HepG2 (cell line): ENCODE measurements at regions not wholly inside any gene's neighbourhood (a gene's known extent, or its start where the extent isn't known, plus 50 kb on each side); places are given as distances from the start of the nearest gene placed in this dataset.

Experiments
- ATAC-seq: fragments of 200-7000 bp; cut with Tn5 transposase; 3 replicates; pipeline ENCODE4 v1.9.1; 2020; ENCODE audit warnings: mild to moderate bottlenecking, moderate library complexity
- BruUV-seq: library from RNA; stranded (reverse); fragments of 400-500 nt; replicated peaks from 2 replicates; lab custom pipeline; 2021; lab: Mats Ljungman, UMichigan
- CTCF ChIA-PET: fragments of 300-600 bp; formaldehyde crosslinking; extraction: SDS; loops from one replicate; lab custom pipeline; 2021; ENCODE audit warnings: low total read pairs, inconsistent platforms, low intra/inter-chr PET ratio; lab: Yijun Ruan, JAX
- POLR2A ChIA-PET: fragments of 350-600 bp; sonication (Branson Sonifier 250); formaldehyde crosslinking; loops from one replicate; lab custom pipeline; 2020; ENCODE audit warnings: antibody characterized with exemption, inconsistent platforms; lab: Yijun Ruan, JAX
- DNase-seq: peaks from one replicate; pipeline ENCODE4 v3.0.0-alpha.2; 2015; ENCODE audit warnings: low spot score
- FAIRE-seq: peaks from 3 replicates; lab custom pipeline; 2011; peaks lifted over from hg19 to GRCh38; lab: Jason Lieb, UNC
- H2AFZ ChIP-seq: one replicate; pipeline ENCODE4 v1.6.1; 2011; ENCODE audit warnings: low read length, inconsistent platforms
- H3K27ac ChIP-seq: fragments of 300-600 bp; 3 replicates; pipeline ENCODE4 v1.8.0; 2011; ENCODE audit warnings: mixed run types, mild to moderate bottlenecking, mixed read lengths, low read length, inconsistent platforms; ENCODE audit not compliant: insufficient read depth; ENCODE audit errors: extremely low read length
- H3K27me3 ChIP-seq, 2 experiments: fragments of 200-600 bp in 1 of 2; 2 replicates in 1 of 2; 3 replicates in 1 of 2; pipeline versions ENCODE4 v1.6.0 to v1.8.0; 2011; ENCODE audit warnings: low read length in 2 of 2, mild to moderate bottlenecking in 2 of 2, moderate library complexity in 2 of 2, inconsistent platforms in 1 of 2; ENCODE audit not compliant: insufficient read depth in 2 of 2, control insufficient read depth in 1 of 2
- H3K36me3 ChIP-seq, 2 experiments: fragments of 200-600 bp in 1 of 2; replicated peaks in 1 of 2; 2 replicates in 1 of 2; 3 replicates in 1 of 2; pipeline versions ENCODE4 v1.5.1 to v1.8.0; 2011; ENCODE audit warnings: low read length in 2 of 2, inconsistent platforms in 1 of 2; ENCODE audit not compliant: insufficient read depth in 2 of 2, control insufficient read depth in 1 of 2
- H3K4me1 ChIP-seq: 2 replicates; pipeline ENCODE4 v1.5.1; 2012; ENCODE audit warnings: low read length, inconsistent platforms; ENCODE audit not compliant: insufficient read depth
- H3K4me2 ChIP-seq: 2 replicates; pipeline ENCODE4 v1.6.0; 2011; ENCODE audit warnings: low read depth, low read length, inconsistent platforms
- H3K4me3 ChIP-seq, 3 experiments: fragments of 200-600 bp in 1 of 3; sonication (generic), shearing (Covaris generic) in 1 of 3; replicated peaks in 1 of 3; 2 replicates each; pipeline ENCODE4 v1.5.1; 2011 to 2016; ENCODE audit warnings: low read length in 3 of 3, inconsistent platforms in 2 of 3, low read depth in 2 of 3, mild to moderate bottlenecking in 2 of 3, control low read depth in 1 of 3, mixed read lengths in 1 of 3; ENCODE audit not compliant: insufficient read depth in 1 of 3
- H3K79me2 ChIP-seq: one replicate; pipeline ENCODE4 v1.6.1; 2011; ENCODE audit warnings: low read length, inconsistent platforms; ENCODE audit not compliant: insufficient read depth
- H3K9ac ChIP-seq: 2 replicates; pipeline ENCODE4 v1.6.0; 2011; ENCODE audit warnings: mild to moderate bottlenecking, low read depth, low read length, inconsistent platforms; ENCODE audit not compliant: insufficient read depth
- H3K9me3 ChIP-seq: 2 replicates; pipeline ENCODE4 v1.5.1; 2012; ENCODE audit warnings: mild to moderate bottlenecking, low read length
- H4K20me1 ChIP-seq: 2 replicates; pipeline ENCODE4 v1.6.0; 2011; ENCODE audit warnings: inconsistent platforms, mild to moderate bottlenecking, low read length, moderate library complexity; ENCODE audit not compliant: insufficient read depth
- TCF12 ChIP-seq, 2 experiments: fragments of 450-650 bp in 1 of 2; sonication (generic) in 1 of 2; formaldehyde crosslinking in 1 of 2; IDR thresholded peaks; 2 replicates each; pipeline versions ENCODE4 v1.6.1 to v1.8.0; 2017 to 2022; ENCODE audit warnings: antibody characterized with exemption in 1 of 2, mild to moderate bottlenecking in 1 of 2, missing genetic modification reagents in 1 of 2, moderate library complexity in 1 of 2
- ZNF782 ChIP-seq: sonication (generic); formaldehyde crosslinking; IDR thresholded peaks from 2 replicates; pipeline ENCODE4 v1.4.0; 2020; ENCODE audit warnings: missing genetic modification reagents, mild to moderate bottlenecking, borderline replicate concordance
- WGBS: methylation state at CpG from one replicate; pipeline ENCODE4 v1.1.6; 2017; ENCODE audit warnings: low lambda C conversion rate; 5-methylcytosine and 5-hydroxymethylcytosine counted together
- in situ Hi-C: cut with HindIII; loops from 2 replicates; pipeline ENCODE4 v1.10.0; 2017; ENCODE audit warnings: low pct_unique_long_range_greater_than_20kb; ENCODE audit not compliant: extremely low pct_ligation_motif_present
- intact Hi-C: fragments of 100-400 bp; cut with micrococcal nuclease; formaldehyde crosslinking; loops from one replicate; pipeline ENCODE4 v1.10.0; 2022; ENCODE audit not compliant: unreplicated experiment
- TF ChIP-seq, protein P1 (sequence below): sonication (generic); formaldehyde crosslinking; IDR thresholded peaks from 2 replicates; pipeline ENCODE4 v1.5.0; 2020; ENCODE audit warnings: mild to moderate bottlenecking, missing genetic modification reagents
- TF ChIP-seq, protein P2 (sequence below): sonication (generic); formaldehyde crosslinking; IDR thresholded peaks from 2 replicates; pipeline ENCODE4 v1.5.0; 2020; ENCODE audit warnings: mild to moderate bottlenecking, missing genetic modification reagents

- TF ChIP-seq, protein P1, sequence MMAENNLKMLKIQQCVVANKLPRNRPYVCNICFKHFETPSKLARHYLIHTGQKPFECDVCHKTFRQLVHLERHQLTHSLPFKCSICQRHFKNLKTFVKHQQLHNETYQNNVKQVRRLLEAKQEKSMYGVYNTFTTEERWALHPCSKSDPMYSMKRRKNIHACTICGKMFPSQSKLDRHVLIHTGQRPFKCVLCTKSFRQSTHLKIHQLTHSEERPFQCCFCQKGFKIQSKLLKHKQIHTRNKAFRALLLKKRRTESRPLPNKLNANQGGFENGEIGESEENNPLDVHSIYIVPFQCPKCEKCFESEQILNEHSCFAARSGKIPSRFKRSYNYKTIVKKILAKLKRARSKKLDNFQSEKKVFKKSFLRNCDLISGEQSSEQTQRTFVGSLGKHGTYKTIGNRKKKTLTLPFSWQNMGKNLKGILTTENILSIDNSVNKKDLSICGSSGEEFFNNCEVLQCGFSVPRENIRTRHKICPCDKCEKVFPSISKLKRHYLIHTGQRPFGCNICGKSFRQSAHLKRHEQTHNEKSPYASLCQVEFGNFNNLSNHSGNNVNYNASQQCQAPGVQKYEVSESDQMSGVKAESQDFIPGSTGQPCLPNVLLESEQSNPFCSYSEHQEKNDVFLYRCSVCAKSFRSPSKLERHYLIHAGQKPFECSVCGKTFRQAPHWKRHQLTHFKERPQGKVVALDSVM, result no peak
- TF ChIP-seq, protein P2, sequence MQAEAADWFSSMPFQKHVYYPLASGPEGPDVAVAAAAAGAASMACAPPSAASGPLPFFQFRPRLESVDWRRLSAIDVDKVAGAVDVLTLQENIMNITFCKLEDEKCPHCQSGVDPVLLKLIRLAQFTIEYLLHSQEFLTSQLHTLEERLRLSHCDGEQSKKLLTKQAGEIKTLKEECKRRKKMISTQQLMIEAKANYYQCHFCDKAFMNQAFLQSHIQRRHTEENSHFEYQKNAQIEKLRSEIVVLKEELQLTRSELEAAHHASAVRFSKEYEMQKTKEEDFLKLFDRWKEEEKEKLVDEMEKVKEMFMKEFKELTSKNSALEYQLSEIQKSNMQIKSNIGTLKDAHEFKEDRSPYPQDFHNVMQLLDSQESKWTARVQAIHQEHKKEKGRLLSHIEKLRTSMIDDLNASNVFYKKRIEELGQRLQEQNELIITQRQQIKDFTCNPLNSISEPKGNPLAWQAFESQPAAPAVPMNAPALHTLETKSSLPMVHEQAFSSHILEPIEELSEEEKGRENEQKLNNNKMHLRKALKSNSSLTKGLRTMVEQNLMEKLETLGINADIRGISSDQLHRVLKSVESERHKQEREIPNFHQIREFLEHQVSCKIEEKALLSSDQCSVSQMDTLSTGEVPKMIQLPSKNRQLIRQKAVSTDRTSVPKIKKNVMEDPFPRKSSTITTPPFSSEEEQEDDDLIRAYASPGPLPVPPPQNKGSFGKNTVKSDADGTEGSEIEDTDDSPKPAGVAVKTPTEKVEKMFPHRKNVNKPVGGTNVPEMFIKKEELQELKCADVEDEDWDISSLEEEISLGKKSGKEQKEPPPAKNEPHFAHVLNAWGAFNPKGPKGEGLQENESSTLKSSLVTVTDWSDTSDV, result no peak
- no peak for TF ChIP-seq TCF12 (IDR thresholded peaks at IDR 0.05)
- no peak for TF ChIP-seq TCF12 (CRISPR knock-in tag; IDR thresholded peaks at IDR 0.05)
Measured at GRCh38 chr9:118306801-118307200, 602.6 kb downstream of the TLR4 start (continued).

GRCh38 chr9:118313965-118314364 lies 609.8 kb downstream of the TLR4 start:
- ATAC-seq, result no peak
- Histone ChIP-seq H3K36me3 (no peaks in the 10 kb centered on the region), H3K4me1 (no peaks in the 10 kb centered on the region), H3K9me3 (peaks cover 88% of the 10 kb centered on the region), H3K4me3 (no peak overlapping the region), H2AFZ (no peak overlapping the region), H3K79me2 (no peaks in the 10 kb centered on the region), H3K27me3 (no peaks in the 10 kb centered on the region), H3K27ac (no peak overlapping the region), H4K20me1 (no peaks in the 10 kb centered on the region), H3K4me2 (no peak overlapping the region), H3K9ac (no peak overlapping the region)
- intact Hi-C loops, result no loop called here
- FAIRE-seq, result no peak
- no peak for TF ChIP-seq ZNF782
- no TSS peak for BruUV-seq
- 11% methylated on average over 3 of the region's 3 CpGs for WGBS
- DNase-seq, result no peak
- CTCF ChIA-PET, result no interaction called here
- in situ Hi-C loops, result no loop called here
- POLR2A ChIA-PET, result no interaction called here
